WTC11 (cell line): ENCODE measurements at regions not wholly inside any gene's neighbourhood (a gene's known extent, or its start where the extent isn't known, plus 50 kb on each side); places are given as distances from the start of the nearest gene placed in this dataset.

ENCODE experiments used
- ATAC-seq: fragments of 200-7000 bp; cut with Tn5 transposase; 2 replicates; pipeline ENCODE4 v1.10.0; 2021; ENCODE audit warnings: mild to moderate bottlenecking, moderate library complexity
- CTCF ChIA-PET: fragments of 300-600 bp; sonication (Branson Sonifier 250); formaldehyde crosslinking; loops from one replicate; lab custom pipeline; 2021; ENCODE audit warnings: antibody characterized with exemption; lab: Charles Lee
- POLR2A ChIA-PET: fragments of 350-600 bp; sonication (Branson Sonifier 250); formaldehyde crosslinking; loops from one replicate; lab custom pipeline; 2021; ENCODE audit warnings: antibody characterized with exemption; lab: Charles Lee
- DNase-seq: peaks from one replicate; pipeline ENCODE4 v3.0.0; 2021; ENCODE audit warnings: low spot score
- H3K27ac Mint-ChIP-seq: 2 replicates; pipeline ENCODE4 v1.8.0; 2021; ENCODE audit warnings: mixed read lengths
- H3K27me3 Mint-ChIP-seq: 2 replicates; pipeline ENCODE4 v1.8.0; 2021; ENCODE audit warnings: low read depth, mild to moderate bottlenecking, moderate library complexity, mixed read lengths
- H3K36me3 Mint-ChIP-seq: 2 replicates; pipeline ENCODE4 v1.8.0; 2021; ENCODE audit warnings: mixed read lengths
- H3K4me1 Mint-ChIP-seq: 2 replicates; pipeline ENCODE4 v1.8.0; 2022; ENCODE audit warnings: mixed read lengths
- H3K4me3 Mint-ChIP-seq: 2 replicates; pipeline ENCODE4 v1.8.0; 2021; ENCODE audit warnings: mild to moderate bottlenecking, moderate library complexity, mixed read lengths
- H3K9me3 Mint-ChIP-seq: 2 replicates; pipeline ENCODE4 v1.8.0; 2021; ENCODE audit warnings: mixed read lengths
- ATF2 ChIP-seq: sonication (generic); formaldehyde crosslinking; IDR thresholded peaks from 2 replicates; pipeline ENCODE4 v1.8.1; 2022; ENCODE audit warnings: low read depth, missing genetic modification reagents, borderline replicate concordance
- CDX4 ChIP-seq: fragments of 250-450 bp; sonication (Bioruptor Pico); IDR thresholded peaks from 2 replicates; pipeline ENCODE4 v1.9.0; 2021; ENCODE audit warnings: moderate library complexity, mild to moderate bottlenecking, inconsistent platforms, borderline replicate concordance
- CTCF ChIP-seq: fragments of 200-600 bp; IDR thresholded peaks from 2 replicates; pipeline ENCODE4 v1.8.0; 2022; ENCODE audit warnings: antibody characterized with exemption
- ELF4 ChIP-seq: sonication (generic); formaldehyde crosslinking; IDR thresholded peaks from 2 replicates; pipeline ENCODE4 v1.8.1; 2022; ENCODE audit warnings: low read depth, mild to moderate bottlenecking, moderate library complexity, missing genetic modification reagents
- ESRRA ChIP-seq: sonication (generic); formaldehyde crosslinking; IDR thresholded peaks from 2 replicates; pipeline ENCODE4 v1.8.1; 2022; ENCODE audit warnings: mild to moderate bottlenecking, missing genetic modification reagents, borderline replicate concordance
- FOXK1 ChIP-seq: sonication (generic); formaldehyde crosslinking; IDR thresholded peaks from 2 replicates; pipeline ENCODE4 v1.8.0; 2022; ENCODE audit warnings: mild to moderate bottlenecking, moderate library complexity, missing genetic modification reagents
- IRF1 ChIP-seq: sonication (generic); formaldehyde crosslinking; IDR thresholded peaks from 2 replicates; pipeline ENCODE4 v1.8.0; 2023; ENCODE audit warnings: missing genetic modification reagents
- JAZF1 ChIP-seq: fragments of 250-450 bp; sonication (Bioruptor Pico); IDR thresholded peaks from 2 replicates; pipeline ENCODE4 v1.9.0; 2021; ENCODE audit warnings: moderate library complexity, mild to moderate bottlenecking, inconsistent platforms
- JUN ChIP-seq: sonication (generic); formaldehyde crosslinking; IDR thresholded peaks from 2 replicates; pipeline ENCODE4 v1.8.0; 2023; ENCODE audit warnings: mild to moderate bottlenecking, missing genetic modification reagents
- KAT7 ChIP-seq: sonication (generic); formaldehyde crosslinking; IDR thresholded peaks from 2 replicates; pipeline ENCODE4 v1.8.1; 2023; ENCODE audit warnings: missing genetic modification reagents, mild to moderate bottlenecking, borderline replicate concordance
- MLX ChIP-seq: sonication (generic); formaldehyde crosslinking; IDR thresholded peaks from 2 replicates; pipeline ENCODE4 v1.8.1; 2023; ENCODE audit warnings: mild to moderate bottlenecking, missing genetic modification reagents, moderate library complexity
- NFYB ChIP-seq: sonication (generic); formaldehyde crosslinking; conservative IDR thresholded peaks from 2 replicates; pipeline ENCODE4 v1.8.0; 2022; ENCODE audit warnings: low read depth, missing genetic modification reagents
- SMAD4 ChIP-seq: sonication (generic); formaldehyde crosslinking; IDR thresholded peaks from 2 replicates; pipeline ENCODE4 v1.8.0; 2022; ENCODE audit warnings: mild to moderate bottlenecking, missing genetic modification reagents
- STAT6 ChIP-seq: sonication (generic); formaldehyde crosslinking; conservative IDR thresholded peaks from 2 replicates; pipeline ENCODE4 v1.8.1; 2023; ENCODE audit warnings: mild to moderate bottlenecking, low read depth, missing genetic modification reagents, moderate library complexity
- TEAD4 ChIP-seq: sonication (generic); formaldehyde crosslinking; IDR thresholded peaks from 2 replicates; pipeline ENCODE4 v1.8.0; 2022; ENCODE audit warnings: mild to moderate bottlenecking, missing genetic modification reagents
- ZNF121 ChIP-seq: sonication (generic); formaldehyde crosslinking; IDR thresholded peaks from 2 replicates; pipeline ENCODE4 v1.8.0; 2023; ENCODE audit warnings: missing genetic modification reagents
- ZNF416 ChIP-seq: fragments of 250-450 bp; sonication (Bioruptor Pico); IDR thresholded peaks from 2 replicates; pipeline ENCODE4 v1.9.0; 2021; ENCODE audit warnings: mild to moderate bottlenecking, inconsistent platforms
- ZNF532 ChIP-seq: fragments of 250-450 bp; sonication (Bioruptor Pico); IDR thresholded peaks from 2 replicates; pipeline ENCODE4 v1.9.0; 2021; ENCODE audit warnings: mild to moderate bottlenecking, borderline replicate concordance

- TF ChIP-seq ZNF416 (CRISPR knock-in tag): no peak
- no peak for TF ChIP-seq SMAD4
- no peak for TF ChIP-seq KAT7 (CRISPR knock-in tag)
These were observed 439.7 kb downstream of the RFPL4B start (continued) for GRCh38 chr6:112786801-112787200.

GRCh38 chr6:112787371-112787770 lies 440.2 kb downstream of the RFPL4B start:
- DNase-seq (no peak), ATAC-seq (no peak)
- POLR2A ChIA-PET: no interaction called here
- H3K36me3 Mint-ChIP-seq: no peaks in the 10 kb centered on the region
- H3K4me3 Mint-ChIP-seq: no peak overlapping the region
- 0 out of 2 replicates have a peak, but pooled peaks cover 2% of the 10 kb centered on the region for H3K27me3 Mint-ChIP-seq
- H3K9me3 Mint-ChIP-seq: no peaks in the 10 kb centered on the region
- no peaks in the 10 kb centered on the region for H3K4me1 Mint-ChIP-seq
- TF ChIP-seq FOXK1 (CRISPR knock-in tag): no peak
- TF ChIP-seq TEAD4: no peak
- TF ChIP-seq, all 79 proteins: peak for 0
- no peak overlapping the region for H3K27ac Mint-ChIP-seq
- CTCF ChIA-PET: interaction anchor here (2.0 kb wide), 1 partner anchor 350 kb away, joined by 4 read pairs; no protein-coding TSS in a partner anchor

GRCh38 chr6:112795316-112795715 lies 448.2 kb downstream of the RFPL4B start:
- DNase-seq (no peak), ATAC-seq (no peak)
- POLR2A ChIA-PET: no interaction called here
- H3K36me3 Mint-ChIP-seq: no peaks in the 10 kb centered on the region
- H3K4me1 Mint-ChIP-seq: no peaks in the 10 kb centered on the region
- peaks cover 49% of the 10 kb centered on the region for H3K27me3 Mint-ChIP-seq
- TF ChIP-seq NFYB (CRISPR knock-in tag): no peak
- no peak for TF ChIP-seq MLX (CRISPR knock-in tag)
- no peak for TF ChIP-seq JAZF1 (CRISPR knock-in tag)
- no peak for TF ChIP-seq SMAD4
- no peak for TF ChIP-seq ESRRA (CRISPR knock-in tag)
- TF ChIP-seq STAT6 (CRISPR knock-in tag): no peak
- no peak for TF ChIP-seq ZNF121 (CRISPR knock-in tag)
- TF ChIP-seq IRF1 (CRISPR knock-in tag): no peak
- TF ChIP-seq JUN: no peak
- no peak for TF ChIP-seq CTCF
- no peak for TF ChIP-seq CDX4 (CRISPR knock-in tag)
- TF ChIP-seq ATF2 (CRISPR knock-in tag): no peak
- TF ChIP-seq ELF4 (CRISPR knock-in tag): no peak
- no peak for TF ChIP-seq ZNF532 (CRISPR knock-in tag)
- TF ChIP-seq KAT7 (CRISPR knock-in tag): no peak
- H3K4me3 Mint-ChIP-seq: no peak overlapping the region
- CTCF ChIA-PET: no interaction called here
- no peak overlapping the region for H3K27ac Mint-ChIP-seq
- H3K9me3 Mint-ChIP-seq: peaks cover 14% of the 10 kb centered on the region
